ENCODE measurements at regions not wholly inside any gene's neighbourhood (a gene's known extent, or its start where the extent isn't known, plus 50 kb on each side); places are given as distances from the start of the nearest gene placed in this dataset.

DNA sequence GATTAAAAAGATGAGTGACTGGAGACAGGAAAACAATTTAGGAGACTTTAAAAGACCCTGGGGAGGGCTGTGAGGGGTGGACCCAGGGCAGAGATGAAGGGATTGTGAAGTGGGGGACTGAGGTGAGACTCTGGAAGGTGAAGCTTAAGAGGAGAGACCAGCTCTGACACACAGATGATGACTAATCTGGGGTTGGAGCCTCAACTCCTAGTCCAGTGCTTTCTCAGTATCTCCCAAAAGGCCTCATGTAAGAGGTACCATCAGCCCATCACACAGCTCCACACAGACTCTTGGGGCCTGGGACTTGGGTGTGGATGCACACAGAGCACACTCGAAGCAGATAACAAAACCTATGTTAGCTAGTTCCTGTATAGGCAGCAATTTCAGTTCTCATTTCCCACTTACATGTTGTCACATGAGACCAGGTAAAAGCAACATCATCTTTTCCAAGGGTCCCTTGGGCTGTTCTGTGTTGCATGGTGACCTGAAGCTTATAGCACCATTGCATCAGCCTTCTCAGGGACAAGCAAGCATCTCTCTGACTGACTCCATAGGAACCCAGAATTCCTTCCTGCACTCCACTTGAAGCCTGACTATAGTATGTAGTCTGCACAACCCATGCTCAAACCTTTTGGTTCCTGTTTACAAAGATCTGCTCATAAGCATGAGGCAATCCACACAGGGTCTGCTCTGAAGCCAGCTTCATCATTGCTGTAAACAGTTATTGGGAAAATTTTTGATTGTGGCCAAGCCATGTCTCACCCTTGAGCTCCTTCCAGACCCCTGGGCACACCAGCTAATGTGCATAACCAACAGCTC lies 88.6 kb upstream of the MYCBP2 start:
- ChIA-PET RAD21 (ENCODE audit: low non-redundant PET in 1 of 2, low total read pairs in 2 of 2, uncharacterized antibody in 2 of 2, unreplicated experiment in 2 of 2) (no interaction called here), CTCF (no interaction called here), POLR2A (no interaction called here)
- H3K9me2 ChIP-seq (ENCODE audit: insufficient read depth) = no peaks in the 10 kb centered on the region
- no peak overlapping the region for H3K4me3 ChIP-seq (replicated peaks in 1 of 2; ENCODE audit: low read depth in 1 of 2, low read length in 2 of 2)
- ATAC-seq (no peak), DNase-seq (ENCODE audit: low read depth, low spot score) (no peak)
- intact Hi-C loops (cut with micrococcal nuclease) = no loop called here
- no peak overlapping the region for H3K9ac ChIP-seq (ENCODE audit: low read length)
- H3K79me2 ChIP-seq (ENCODE audit: insufficient read depth, low read length) = no peaks in the 10 kb centered on the region
- no peaks in the 10 kb centered on the region for H3K27me3 ChIP-seq (ENCODE audit: insufficient read depth, low read length)
- no TSS peak for BruUV-seq (replicated peaks)
- H3K4me2 ChIP-seq (ENCODE audit: low read length) = no peak overlapping the region
- H3K36me3 ChIP-seq (ENCODE audit: control insufficient read depth in 1 of 2, insufficient read depth in 2 of 2, low read length in 2 of 2) = no peaks in the 10 kb centered on the region
- TF ChIP-seq FOSL1 (IDR thresholded peaks at IDR 0.05; ENCODE audit: low read depth) = no peak
- no peak overlapping the region for H3K27ac ChIP-seq (ENCODE audit: low read depth, low read length)
- H3K9me3 ChIP-seq (ENCODE audit: control insufficient read depth in 1 of 2, insufficient read depth in 1 of 2, low read depth in 1 of 2, low read length in 2 of 2) = no peaks in the 10 kb centered on the region
- no peak overlapping the region for H2AFZ ChIP-seq (ENCODE audit: low read depth, low read length, poor library complexity, severe bottlenecking)
- no peaks in the 10 kb centered on the region for H4K20me1 ChIP-seq (ENCODE audit: insufficient read depth)
- H3K4me1 ChIP-seq (ENCODE audit: control insufficient read depth in 1 of 2, insufficient read depth in 2 of 2, low read length in 2 of 2) = no peaks in the 10 kb centered on the region

DNA sequence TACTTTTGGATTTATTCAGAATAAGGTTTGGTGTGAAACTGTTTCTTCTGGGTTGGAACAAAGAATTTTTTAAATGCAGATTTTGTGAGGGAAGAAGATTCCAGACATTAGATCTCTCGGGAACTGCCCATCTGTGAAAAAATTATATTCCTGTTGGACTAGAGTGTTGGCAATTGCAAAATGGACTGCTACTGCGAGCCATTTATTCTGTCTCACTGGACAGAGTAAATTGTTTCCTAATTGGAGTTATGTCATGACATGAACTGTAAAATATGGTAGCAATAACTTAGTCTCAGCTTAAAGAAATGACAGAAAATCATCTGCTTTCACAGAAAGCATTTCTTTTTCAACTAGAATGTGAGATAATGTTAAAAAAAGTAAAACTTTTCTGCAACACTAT lies 86.0 kb upstream of the MYCBP2 start:
- Histone ChIP-seq H2AFZ (ENCODE audit: low read depth, low read length, poor library complexity, severe bottlenecking) (no peak overlapping the region), H3K27me3 (ENCODE audit: insufficient read depth, low read length) (no peaks in the 10 kb centered on the region), H3K9ac (ENCODE audit: low read length) (no peak overlapping the region), H3K36me3 (ENCODE audit: control insufficient read depth in 1 of 2, insufficient read depth in 2 of 2, low read length in 2 of 2) (no peaks in the 10 kb centered on the region), H4K20me1 (ENCODE audit: insufficient read depth) (no peaks in the 10 kb centered on the region), H3K4me1 (ENCODE audit: control insufficient read depth in 1 of 2, insufficient read depth in 2 of 2, low read length in 2 of 2) (no peaks in the 10 kb centered on the region), H3K9me2 (ENCODE audit: insufficient read depth) (no peaks in the 10 kb centered on the region), H3K79me2 (ENCODE audit: insufficient read depth, low read length) (no peaks in the 10 kb centered on the region), H3K27ac (ENCODE audit: low read depth, low read length) (no peak overlapping the region), H3K9me3 (ENCODE audit: control insufficient read depth in 1 of 2, insufficient read depth in 1 of 2, low read depth in 1 of 2, low read length in 2 of 2) (no peaks in the 10 kb centered on the region), H3K4me3 (replicated peaks in 1 of 2; ENCODE audit: low read depth in 1 of 2, low read length in 2 of 2) (no peak overlapping the region), H3K4me2 (ENCODE audit: low read length) (no peak overlapping the region)
- DNase-seq (ENCODE audit: low read depth, low spot score) = no peak
- CTCF ChIA-PET = no interaction called here
- POLR2A ChIA-PET = no interaction called here
- TF ChIP-seq FOSL1 (IDR thresholded peaks at IDR 0.05; ENCODE audit: low read depth) (no peak), YY1 (IDR thresholded peaks at IDR 0.05; ENCODE audit: extremely low read depth, insufficient replicate concordance, low read depth, low read length) (no peak), EZH2 (IDR thresholded peaks at IDR 0.05) (no peak), TCF7L2 (IDR thresholded peaks at IDR 0.05; ENCODE audit: borderline replicate concordance, extremely low read depth, insufficient read depth, insufficient read length) (no peak)
- RAD21 ChIA-PET (ENCODE audit: low non-redundant PET in 1 of 2, low total read pairs in 2 of 2, uncharacterized antibody in 2 of 2, unreplicated experiment in 2 of 2) = no interaction called here
- no TSS peak for BruUV-seq (replicated peaks)
- intact Hi-C loops (cut with micrococcal nuclease) = no loop called here
- ATAC-seq = no peak
